DND-41 (cell line): ENCODE measurements at regions not wholly inside any gene's neighbourhood (a gene's known extent, or its start where the extent isn't known, plus 50 kb on each side); places are given as distances from the start of the nearest gene placed in this dataset.

Experiments used
- ATAC-seq: fragments of 200-7000 bp; cut with Tn5 transposase; 3 replicates; pipeline ENCODE4 v1.9.1; 2021; ENCODE audit warnings: low read depth; ENCODE audit not compliant: insufficient read depth
- DNase-seq: peaks from one replicate; pipeline ENCODE4 v3.0.0-alpha.2; 2020
- H2AFZ ChIP-seq: 2 replicates; pipeline ENCODE4 v1.6.0; 2012; ENCODE audit warnings: low read depth, low read length
- H3K27ac ChIP-seq: 2 replicates; pipeline ENCODE4 v1.5.1; 2012; ENCODE audit warnings: low read length, inconsistent platforms
- H3K27me3 ChIP-seq: fragments of 200-600 bp; sonication (generic); 2 replicates; pipeline ENCODE4 v1.6.0; 2012; ENCODE audit warnings: low read length, mild to moderate bottlenecking, inconsistent platforms; ENCODE audit not compliant: insufficient read depth, poor library complexity
- H3K36me3 ChIP-seq: 2 replicates; pipeline ENCODE4 v1.5.1; 2012; ENCODE audit warnings: low read length, inconsistent platforms; ENCODE audit not compliant: insufficient read depth
- H3K4me1 ChIP-seq: 2 replicates; pipeline ENCODE4 v1.5.1; 2012; ENCODE audit warnings: mild to moderate bottlenecking, low read length; ENCODE audit not compliant: insufficient read depth
- H3K4me2 ChIP-seq: 2 replicates; pipeline ENCODE4 v1.6.0; 2012; ENCODE audit warnings: mild to moderate bottlenecking, moderate library complexity, low read length, inconsistent platforms; ENCODE audit not compliant: insufficient read depth
- H3K4me3 ChIP-seq, 2 experiments: fragments of 200-600 bp in 1 of 2; shearing (Covaris generic) in 1 of 2; 2 replicates each; pipeline ENCODE4 v1.5.1; 2012 to 2016; ENCODE audit warnings: inconsistent platforms in 2 of 2, low read length in 2 of 2, mild to moderate bottlenecking in 2 of 2, low read depth in 1 of 2, moderate library complexity in 1 of 2
- H3K79me2 ChIP-seq: 2 replicates; pipeline ENCODE4 v1.6.0; 2012; ENCODE audit warnings: low read length, inconsistent platforms; ENCODE audit not compliant: insufficient read depth
- H3K9ac ChIP-seq: 2 replicates; pipeline ENCODE4 v1.6.0; 2012; ENCODE audit warnings: low read depth, mild to moderate bottlenecking, inconsistent platforms, low read length, moderate library complexity
- H3K9me3 ChIP-seq: 2 replicates; pipeline ENCODE4 v1.5.1; 2012; ENCODE audit warnings: low read length, moderate library complexity, mild to moderate bottlenecking, inconsistent platforms; ENCODE audit not compliant: insufficient read depth, severe bottlenecking
- H4K20me1 ChIP-seq: 2 replicates; pipeline ENCODE4 v1.6.0; 2012; ENCODE audit warnings: low read length; ENCODE audit not compliant: insufficient read depth
- EZH2 ChIP-seq: IDR thresholded peaks from 3 replicates; pipeline ENCODE4 v1.6.1; 2012; ENCODE audit warnings: borderline replicate concordance, low read depth, mild to moderate bottlenecking, moderate library complexity, low read length, inconsistent platforms; ENCODE audit not compliant: severe bottlenecking
- TF ChIP-seq, protein P1 (sequence below): IDR thresholded peaks from 2 replicates; pipeline ENCODE4 v1.5.1; 2012; ENCODE audit warnings: borderline replicate concordance, low read length, moderate library complexity, mild to moderate bottlenecking; ENCODE audit not compliant: poor library complexity, severe bottlenecking; ENCODE audit errors: extremely low read depth

DNA sequence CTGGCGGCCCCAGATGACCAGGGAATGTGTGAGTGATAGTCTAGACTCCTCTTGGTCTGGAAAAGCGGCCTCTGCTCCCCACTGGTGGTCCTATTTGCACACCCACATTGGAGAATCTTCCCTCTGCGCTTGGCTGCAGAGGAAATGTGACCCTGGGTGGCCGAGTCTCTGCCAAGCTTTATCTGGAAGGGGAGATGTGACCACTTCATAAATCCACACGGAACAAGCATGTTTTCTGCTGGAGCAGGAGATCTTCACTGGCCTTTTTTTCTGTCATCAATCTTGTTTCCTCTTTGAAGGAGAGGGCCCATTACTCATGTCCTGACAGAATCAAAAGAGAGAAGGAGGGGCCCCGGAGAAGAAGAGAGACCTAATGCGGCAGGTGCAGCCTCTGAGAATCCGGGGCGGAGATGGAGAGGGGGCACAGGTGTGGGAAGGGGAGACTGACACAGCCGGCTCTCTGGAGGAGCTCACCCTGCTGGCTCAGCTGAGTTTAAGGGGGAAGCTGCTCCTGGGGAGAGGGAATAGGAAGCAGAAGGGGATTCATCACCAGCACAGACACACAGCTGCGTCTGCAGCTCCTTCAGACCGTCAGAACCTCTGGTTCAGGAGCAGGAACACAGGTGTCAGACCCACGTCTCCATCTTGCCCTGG is 116.3 kb downstream of the SOX9 start:
- Histone ChIP-seq H3K36me3 (no peaks in the 10 kb centered on the region), H3K4me2 (no peak overlapping the region), H3K9ac (no peak overlapping the region), H2AFZ (no peak overlapping the region), H3K27ac (no peak overlapping the region), H3K79me2 (no peaks in the 10 kb centered on the region), H3K9me3 (no peaks in the 10 kb centered on the region), H3K4me3 (no peak overlapping the region), H4K20me1 (no peaks in the 10 kb centered on the region; the same call in 1 of the 2 replicates), H3K4me1 (no peaks in the 10 kb centered on the region), H3K27me3 (no peaks in the 10 kb centered on the region)
- no peak for TF ChIP-seq EZH2
- TF ChIP-seq, protein P1, sequence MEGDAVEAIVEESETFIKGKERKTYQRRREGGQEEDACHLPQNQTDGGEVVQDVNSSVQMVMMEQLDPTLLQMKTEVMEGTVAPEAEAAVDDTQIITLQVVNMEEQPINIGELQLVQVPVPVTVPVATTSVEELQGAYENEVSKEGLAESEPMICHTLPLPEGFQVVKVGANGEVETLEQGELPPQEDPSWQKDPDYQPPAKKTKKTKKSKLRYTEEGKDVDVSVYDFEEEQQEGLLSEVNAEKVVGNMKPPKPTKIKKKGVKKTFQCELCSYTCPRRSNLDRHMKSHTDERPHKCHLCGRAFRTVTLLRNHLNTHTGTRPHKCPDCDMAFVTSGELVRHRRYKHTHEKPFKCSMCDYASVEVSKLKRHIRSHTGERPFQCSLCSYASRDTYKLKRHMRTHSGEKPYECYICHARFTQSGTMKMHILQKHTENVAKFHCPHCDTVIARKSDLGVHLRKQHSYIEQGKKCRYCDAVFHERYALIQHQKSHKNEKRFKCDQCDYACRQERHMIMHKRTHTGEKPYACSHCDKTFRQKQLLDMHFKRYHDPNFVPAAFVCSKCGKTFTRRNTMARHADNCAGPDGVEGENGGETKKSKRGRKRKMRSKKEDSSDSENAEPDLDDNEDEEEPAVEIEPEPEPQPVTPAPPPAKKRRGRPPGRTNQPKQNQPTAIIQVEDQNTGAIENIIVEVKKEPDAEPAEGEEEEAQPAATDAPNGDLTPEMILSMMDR, result no peak
- DNase-seq, result no peak
- ATAC-seq, result no peak

DNA sequence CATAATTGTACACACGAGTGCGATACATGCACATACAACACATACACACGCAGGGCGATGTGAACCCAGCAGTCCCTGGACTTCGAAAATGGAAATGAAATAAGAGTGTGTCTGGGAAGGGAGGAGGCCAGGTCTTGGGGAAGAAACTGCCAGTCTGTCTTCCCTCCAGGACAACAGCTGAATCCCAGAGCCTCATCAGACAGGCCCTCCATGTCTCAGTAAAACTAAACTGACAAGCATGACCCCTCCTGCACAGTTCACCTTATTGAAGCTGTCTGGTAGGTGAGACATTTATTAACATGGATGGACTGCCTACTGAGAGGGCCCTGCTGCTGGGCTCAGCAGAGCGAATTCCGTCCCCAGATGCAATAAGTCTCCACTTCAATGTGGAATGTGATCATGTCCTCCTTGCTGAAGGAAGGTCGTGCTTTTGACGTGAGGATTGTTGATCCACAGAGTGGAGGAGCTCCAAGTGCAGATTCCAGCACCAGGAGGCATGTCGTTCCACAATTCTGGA is 117.4 kb downstream of the SOX9 start:
- Histone ChIP-seq H3K36me3 (no peaks in the 10 kb centered on the region), H3K4me2 (no peak overlapping the region), H3K27me3 (no peaks in the 10 kb centered on the region), H3K4me3 (no peak overlapping the region), H3K79me2 (no peaks in the 10 kb centered on the region), H2AFZ (no peak overlapping the region), H3K9ac (no peak overlapping the region), H3K4me1 (no peaks in the 10 kb centered on the region), H3K9me3 (no peaks in the 10 kb centered on the region), H4K20me1 (no peaks in the 10 kb centered on the region; the same call in 1 of the 2 replicates), H3K27ac (no peak overlapping the region)
- DNase-seq (no peak), ATAC-seq (no peak)
- TF ChIP-seq EZH2, result no peak
- TF ChIP-seq, protein P1, result no peak

DNA sequence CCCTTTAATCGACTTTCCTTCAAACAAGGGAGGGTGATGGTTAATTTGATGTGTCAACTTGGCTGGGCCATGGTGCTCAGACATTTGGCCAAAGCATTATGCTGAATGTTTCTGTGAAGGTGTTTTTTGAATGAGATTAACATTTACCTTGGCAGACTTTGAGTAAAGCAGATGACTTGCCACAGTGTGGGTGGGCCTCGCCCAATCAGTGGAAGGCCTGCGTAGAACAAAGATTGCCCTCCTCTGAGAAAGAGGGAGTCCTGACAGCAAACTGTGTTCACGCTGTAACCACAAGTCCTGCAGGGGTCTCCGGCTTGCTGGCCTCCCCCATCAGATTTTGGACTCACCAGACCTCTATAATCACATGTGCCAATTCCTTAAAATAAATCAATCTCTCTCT is 118.7 kb downstream of the SOX9 start:
- Histone ChIP-seq H3K36me3 (no peaks in the 10 kb centered on the region), H3K4me1 (no peaks in the 10 kb centered on the region), H3K9me3 (no peaks in the 10 kb centered on the region), H4K20me1 (no peaks in the 10 kb centered on the region; the same call in 1 of the 2 replicates), H3K27me3 (no peaks in the 10 kb centered on the region), H3K4me3 (no peak overlapping the region), H3K79me2 (no peaks in the 10 kb centered on the region), H3K4me2 (no peak overlapping the region), H3K27ac (no peak overlapping the region), H2AFZ (no peak overlapping the region), H3K9ac (no peak overlapping the region)
- TF ChIP-seq EZH2, result no peak
- TF ChIP-seq, protein P1, result no peak
- ATAC-seq, result no peak
- DNase-seq, result no peak
